NCI-H2196 treated with DMSO at 0.1 percent for 48 hours (cell line): ENCODE measurements at regions not wholly inside any gene's neighbourhood (a gene's known extent, or its start where the extent isn't known, plus 50 kb on each side); places are given as distances from the start of the nearest gene placed in this dataset.
"Not testable (repeated sequence)": the region's sequence is repeated elsewhere in the genome, so short reads cannot be mapped to it uniquely, and the experiment has no call there.

Source experiments
- DNase-seq: peaks from one replicate; lab custom pipeline; 2025; ENCODE audit not compliant: unreplicated experiment; lab: John Stamatoyannopoulos, UW

DNA sequence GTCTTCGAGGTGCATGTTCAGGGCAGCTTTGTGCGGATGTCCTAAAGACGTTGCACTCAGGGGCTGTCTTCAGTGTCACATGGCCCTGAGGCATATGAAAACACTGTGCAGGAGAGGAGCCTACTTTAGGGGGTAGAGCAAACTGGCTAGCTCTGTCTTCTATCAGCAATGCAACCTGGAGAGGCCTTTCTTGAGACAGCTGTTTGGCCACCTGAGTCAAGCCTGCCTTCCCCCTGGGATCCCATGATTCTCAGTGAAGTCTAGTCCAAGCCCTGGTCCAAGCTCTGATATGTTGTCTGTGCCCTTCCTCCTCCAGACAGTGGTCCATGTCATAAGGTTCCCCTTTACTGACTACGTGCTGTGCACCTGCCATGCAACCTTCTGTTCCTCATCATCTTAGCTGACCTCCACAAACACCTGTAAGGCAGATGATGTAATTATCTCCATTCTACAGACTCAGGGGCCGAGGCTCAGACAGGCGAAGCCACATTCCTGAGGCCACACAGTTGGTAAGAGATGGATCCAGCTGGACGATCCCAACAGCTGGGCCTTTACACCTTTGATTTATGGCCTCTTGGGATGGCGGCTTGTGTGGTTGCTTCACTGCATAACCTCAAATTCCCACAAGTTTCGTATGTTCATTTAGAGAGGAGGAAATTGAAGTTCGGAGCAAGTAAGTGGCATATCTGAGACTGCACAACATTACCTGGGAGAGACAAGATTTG, 109.9 kb downstream of the COPS8 start:
- no peak for DNase-seq

DNA sequence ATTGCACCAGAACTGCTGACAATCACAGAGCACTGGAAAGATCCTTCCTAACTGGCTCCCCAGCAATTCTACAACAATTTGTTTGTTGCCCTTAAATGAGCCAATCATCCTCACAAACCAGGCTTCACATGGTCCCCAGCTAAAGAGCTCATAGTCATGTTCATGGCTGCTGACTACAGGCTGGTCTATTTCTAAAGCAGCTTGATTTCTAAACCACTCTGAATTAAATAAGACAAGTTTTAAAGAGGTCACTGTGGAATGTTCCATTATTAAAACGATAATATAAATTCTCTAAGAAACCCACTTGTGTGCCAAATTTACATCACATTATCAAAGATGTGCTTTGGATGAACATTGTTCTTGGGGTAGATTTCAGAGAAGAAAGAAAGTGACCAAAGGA, 110.7 kb downstream of the COPS8 start:
- DNase-seq = no peak

DNA sequence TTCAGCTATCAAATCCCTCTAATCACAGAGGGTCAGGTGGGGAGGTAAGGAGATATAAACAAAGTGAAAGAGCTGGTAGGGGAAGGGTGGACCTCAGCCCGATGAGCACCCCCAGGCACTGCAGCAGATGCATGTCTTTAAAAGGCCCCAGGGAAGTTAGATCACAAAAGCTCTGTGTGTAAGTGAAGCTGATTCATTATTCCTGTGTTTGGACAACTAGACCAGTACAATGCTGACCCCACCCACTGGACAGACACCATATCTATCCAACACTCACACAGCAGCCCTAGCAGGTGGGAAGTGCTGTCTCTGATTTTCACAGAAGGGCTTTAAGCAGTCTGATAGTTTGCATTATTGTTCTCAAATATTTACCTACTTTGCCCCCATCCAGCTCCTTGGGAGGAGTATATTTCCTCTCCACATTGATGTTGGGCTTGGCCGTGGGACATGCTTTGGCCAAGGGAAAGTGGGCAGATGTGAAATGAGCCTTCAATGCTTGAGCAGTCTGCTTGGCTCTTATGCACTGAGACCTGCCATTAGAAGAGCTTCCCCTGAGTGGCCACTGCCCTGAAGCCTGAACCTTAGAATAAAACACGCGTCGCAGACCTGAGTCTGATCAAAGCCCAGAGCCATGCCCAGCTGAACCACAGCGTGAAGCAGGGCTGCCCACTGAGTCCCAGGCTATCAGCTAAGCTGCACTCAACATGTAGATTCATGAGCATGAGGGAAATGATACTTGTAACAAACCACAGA, 111.4 kb downstream of the COPS8 start:
- DNase-seq = no peak

DNA sequence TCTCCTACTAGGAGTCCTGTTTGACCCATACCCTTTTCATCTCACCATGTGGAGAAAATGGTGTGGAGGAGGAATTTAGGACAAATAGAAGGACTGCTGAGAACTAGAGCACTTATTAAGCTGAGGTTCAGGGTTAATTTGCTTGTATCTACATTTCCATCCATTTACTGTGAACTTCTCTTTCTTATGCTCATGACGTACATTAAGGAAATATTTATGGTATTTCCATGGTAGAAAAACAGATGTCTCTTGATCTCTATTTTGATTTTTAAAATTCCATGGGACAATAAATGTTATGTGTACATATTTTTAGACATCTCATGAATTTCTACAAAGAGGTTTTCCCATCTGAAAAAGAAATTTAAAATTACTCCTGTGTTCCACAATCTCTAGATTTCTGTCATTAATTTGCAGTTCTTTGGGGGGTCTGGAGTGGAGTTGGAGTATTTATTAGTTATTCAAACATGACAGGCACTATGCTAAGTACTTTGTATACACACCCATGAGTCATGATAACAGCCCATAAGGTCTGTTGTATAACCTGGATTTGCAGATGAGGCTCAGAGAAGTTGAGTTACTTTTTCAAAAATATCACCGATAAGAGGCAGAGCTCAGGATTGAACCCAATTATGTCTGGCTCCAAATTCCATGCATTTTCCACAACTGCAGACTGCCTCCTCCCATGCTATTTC, 112.6 kb downstream of the COPS8 start:
- no peak for DNase-seq

DNA sequence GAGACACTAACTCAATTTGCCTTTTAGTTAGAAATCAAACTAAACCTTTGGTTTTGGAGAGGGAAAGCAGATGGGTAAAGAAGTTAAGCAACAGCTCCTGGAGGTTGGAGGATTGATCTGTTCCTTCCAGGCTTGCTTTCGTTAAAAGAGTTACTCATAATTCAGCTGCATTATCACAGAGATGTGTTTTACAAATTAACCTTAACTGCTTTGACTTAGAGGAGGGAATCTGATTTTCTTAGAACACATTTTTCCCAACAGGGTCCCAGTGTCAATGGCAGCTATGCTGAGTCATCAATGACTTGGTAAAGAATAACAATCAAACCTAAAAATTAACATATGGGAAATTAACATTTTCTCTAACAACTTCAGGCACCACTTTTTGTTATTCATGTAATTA, 113.4 kb downstream of the COPS8 start:
- no peak for DNase-seq

DNA sequence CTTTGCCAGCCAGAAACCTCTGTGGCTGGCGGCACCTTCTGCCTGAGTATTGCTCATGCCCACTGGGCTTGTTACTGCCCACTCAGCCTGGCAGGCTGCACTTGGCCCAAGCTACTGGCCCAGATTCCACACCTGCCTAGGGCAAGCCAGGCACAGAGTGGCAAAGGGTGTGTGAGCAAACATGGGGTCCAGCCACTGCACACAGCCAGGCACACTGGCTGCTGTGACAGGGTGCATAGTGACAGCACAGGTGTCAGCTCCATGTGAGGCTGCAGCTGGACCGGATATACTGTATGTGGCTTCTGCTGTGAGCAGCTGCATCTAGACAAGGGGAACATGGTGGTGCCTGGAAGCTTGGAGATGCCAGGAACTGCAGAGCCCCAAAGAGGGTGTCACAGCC, 113.9 kb downstream of the COPS8 start:
- no peak for DNase-seq

DNA sequence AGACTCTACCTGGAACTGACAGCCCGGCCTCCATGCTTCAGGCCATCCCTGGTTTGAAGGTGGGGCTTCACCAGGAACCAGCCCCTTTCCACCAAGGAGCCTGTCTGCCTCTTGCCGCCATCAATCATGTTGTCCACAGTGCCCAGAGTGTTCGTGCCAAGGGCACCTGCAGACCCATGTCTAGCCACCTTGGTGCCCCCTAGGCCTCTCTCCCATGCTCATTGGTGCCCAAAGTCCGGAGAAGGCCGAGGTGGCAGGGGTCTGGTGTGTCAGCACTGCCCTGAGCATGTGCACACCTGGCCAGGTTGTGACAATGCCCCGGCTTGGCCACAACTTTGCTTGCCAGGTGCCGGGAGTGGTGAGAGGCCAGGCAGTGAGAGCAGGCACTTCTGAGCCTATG, 114.8 kb downstream of the COPS8 start:
- DNase-seq = no peak

DNA sequence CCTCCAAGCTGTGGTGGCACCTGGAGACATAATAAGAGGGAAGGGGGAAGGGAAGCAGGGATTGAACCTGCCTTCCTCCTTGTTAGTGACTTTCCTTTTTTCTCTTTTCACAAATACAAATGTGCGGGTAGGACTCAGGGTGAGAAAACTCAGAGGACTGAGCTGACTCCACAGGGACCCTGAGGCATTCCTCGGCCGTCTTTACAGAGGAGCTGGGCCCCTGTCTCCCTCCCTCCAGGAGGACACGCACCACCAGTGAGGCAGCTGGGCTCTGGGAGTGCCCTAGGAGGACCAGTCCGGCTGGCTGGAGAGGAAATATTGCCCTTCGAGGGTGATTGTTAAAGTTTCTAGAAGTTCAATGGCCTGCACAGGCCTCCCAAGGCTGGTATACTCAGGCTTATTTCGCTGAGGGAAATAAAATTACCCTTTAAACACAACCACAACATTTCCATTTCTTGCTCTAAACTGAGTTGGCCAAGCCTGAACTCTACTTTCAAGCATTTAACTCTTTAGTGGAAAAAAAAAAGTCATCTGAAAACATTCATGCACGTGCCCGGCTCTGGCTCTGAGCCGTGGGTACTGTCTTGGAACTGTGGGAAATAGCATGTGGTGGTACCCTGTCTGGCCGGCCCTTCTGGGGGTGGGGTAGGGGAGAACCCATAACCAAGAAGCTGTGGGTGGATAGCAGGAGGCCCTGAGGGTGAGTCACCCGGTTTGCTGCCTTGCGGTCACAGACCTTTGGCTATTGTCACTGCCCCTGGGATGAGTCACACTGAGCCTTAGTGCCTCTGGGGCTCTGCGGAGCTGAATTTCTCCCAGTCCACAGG, 116.0 kb downstream of the COPS8 start:
- DNase-seq = no peak

DNA sequence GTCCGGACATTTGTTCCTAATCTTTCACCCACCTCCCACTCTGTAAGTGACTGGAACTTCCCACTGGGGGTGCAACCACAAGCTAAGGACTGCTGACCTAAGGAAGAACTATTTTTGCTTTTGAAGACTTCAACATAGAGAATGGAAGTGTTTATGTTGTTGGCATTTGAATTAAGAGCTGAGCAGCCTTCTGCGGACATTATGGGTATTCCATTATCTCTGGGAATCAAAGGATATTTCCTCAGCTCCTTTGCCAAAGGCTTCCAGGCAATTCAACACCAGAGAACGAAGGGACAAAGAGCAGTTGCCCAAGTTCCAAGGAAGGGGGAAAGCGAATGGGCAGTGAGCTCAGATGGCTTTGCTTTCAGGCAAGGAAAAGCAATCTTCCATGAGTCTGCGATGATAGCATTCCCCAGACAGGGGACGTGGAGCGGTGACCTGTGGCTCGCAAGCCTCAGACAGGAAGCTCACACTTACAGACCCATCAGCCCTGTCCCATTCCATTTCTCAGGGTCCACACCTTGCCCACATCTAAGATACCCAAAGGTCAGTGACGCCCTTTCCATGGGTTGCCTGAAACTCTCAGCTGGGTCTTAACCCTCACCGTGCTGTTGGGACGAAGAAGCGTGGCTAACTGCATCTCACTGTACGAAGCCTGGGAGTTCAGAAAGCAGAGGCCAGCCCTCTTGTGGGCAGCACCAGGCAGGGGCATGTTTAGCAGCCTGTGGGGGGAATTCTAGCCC, 116.8 kb downstream of the COPS8 start:
- no peak for DNase-seq

DNA sequence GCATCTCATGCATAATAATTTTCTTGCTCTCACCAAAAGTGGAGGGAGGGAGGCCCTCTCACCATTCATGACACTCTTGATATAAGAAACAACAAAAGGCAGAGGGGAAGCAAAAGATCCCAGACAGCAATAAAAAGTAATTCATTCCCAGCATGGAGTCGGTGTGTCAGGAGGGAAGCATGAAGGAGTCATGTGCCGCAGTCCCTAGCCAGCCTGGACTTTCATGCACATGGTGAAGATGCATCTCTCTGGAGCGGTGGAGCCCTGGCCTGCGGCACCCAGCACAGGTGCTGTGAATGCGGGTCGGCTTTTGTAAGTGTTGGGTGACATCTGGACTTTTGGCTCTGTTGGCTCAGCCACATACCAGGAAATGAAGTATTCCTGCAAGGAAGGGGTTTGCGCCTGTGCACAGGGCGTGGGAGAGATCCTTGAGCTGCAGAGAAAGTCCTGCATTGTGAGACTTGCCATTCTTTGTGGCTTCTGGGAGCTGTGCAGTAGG, 119.4 kb downstream of the COPS8 start:
- DNase-seq = no peak

DNA sequence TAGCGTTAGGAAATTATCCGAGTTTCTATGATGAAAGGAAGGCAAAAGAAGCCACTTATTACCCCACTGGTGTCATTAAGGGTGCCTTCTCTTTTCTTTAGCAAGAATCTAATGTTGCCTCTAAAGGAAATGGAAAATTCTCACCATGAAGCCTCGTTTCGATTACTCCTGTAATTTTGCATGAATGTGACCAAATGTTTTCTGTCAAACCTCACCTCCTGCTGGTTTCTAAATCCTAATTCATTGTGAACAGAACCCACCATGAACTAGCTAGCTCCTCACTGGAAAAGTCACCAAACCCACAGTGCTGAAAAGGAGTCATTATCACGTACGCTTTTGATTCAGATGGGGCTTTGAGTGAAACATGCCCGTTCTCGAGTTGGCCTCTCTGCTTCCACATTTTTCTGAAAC, 119.9 kb downstream of the COPS8 start:
- DNase-seq = no peak

DNA sequence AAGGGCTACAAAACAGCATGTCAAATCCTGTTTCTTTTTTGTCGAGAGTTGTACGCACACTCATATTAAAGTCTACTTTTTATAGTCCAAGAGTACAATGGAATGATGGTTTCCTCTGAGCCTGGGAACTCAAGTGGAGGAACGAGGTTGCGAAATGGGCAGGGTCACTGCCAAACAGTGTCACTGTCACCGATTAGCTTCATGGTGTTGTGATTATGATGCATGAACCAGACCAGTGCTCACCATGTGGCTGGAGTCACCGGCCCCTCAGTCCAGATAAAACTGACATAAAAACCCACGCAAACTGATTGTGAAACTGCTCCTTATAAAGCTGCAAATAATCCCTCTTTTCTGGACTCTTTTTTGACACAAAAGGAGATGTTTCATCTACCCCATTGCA, 122.0 kb downstream of the COPS8 start:
- no peak for DNase-seq

DNA sequence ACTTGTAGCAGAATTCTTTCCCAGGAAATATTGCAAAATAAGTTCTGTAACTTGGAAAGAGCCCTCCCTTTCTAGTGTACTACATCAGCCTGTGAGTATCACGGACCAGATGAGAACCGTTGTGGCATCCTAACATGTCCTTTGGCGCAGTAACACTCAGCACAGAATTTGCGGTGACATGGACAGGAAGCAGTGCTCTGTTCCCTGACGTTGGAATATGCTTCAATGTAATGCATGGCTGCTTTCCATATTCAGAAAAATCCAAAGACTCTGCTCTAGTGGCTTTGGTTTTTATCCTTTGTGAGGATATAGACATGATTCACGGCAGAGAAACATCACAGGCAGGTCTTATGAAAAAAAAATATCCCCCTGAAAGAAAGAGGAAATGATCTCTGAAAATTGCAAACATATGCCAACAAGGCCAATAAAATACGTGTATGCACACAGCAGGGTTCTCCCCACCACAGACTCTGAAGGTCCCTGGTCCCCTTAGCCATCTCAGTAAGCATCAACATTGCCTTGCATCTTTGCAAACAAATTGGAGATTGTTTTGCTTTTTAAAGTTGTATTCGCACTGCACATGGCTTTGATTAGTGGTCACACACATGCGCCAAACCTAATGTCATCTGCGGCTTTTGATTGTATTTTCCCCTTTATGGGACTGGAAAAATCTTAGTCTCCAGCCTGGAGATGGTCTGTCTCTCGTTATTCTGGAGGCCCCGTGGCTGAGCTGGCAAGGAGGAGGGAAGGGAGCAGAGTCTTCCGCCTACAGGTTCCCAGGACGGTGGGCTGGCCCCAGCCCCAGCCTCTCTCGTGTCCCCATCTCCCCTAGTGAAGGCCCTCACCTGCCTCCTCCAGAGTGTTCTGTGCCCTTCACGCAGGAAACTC, 122.9 kb downstream of the COPS8 start:
- DNase-seq = no peak

DNA sequence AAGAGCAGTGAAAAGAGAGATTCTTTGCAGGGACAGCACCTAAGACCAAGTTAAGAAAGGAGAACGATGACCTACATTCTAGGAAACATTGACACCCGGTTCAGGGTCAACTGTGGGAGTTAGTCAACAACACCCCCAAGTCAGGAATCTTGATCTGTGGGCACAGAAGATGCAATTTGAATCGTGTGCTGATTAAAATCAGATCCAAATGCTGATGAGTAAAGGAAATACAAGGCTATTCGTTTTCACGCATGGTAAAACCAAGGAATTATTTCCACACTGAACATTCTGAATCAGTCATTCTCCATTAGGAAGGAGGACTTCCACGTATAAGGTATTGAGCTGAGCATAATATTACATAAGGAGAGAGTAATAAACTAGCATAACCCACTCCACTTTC, 124.2 kb downstream of the COPS8 start:
- DNase-seq = no peak

DNA sequence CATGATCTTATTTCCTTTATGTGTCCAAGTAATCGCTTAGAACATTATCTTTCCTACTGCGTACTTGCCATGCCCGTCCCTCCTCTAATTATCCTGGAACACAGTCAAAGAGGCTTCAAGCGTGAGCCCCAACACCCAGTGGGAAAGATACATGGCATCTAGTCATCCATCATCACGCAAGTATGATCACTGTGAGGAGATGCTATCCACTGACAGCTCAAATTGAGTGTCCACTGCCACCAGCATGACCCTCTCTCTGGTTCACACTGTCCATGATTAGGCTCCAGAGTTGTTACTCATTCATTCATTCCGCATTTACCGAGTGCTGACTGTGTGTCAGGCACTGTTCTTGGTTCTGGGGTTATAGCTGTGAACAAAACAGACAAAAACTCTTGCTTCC, 124.6 kb downstream of the COPS8 start:
- no peak for DNase-seq

DNA sequence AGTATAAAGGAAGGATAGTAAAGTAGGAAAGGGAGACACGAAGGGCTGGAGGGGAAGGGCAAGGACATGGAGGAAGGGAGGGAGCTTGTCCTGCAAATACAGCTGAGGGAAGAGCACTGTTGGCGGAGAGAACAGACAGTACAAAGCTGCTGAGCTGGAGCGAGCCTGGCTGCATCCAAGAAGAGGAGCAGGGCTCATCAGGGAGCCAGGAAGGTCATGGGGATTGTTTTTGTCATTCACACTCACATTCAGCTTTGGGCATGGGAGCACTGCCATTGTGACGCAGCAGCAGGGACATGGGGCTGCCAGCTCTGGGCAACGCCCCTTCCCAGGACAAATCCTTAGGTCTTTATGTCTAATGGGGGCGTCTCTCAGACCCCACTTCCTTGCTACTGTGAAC, 125.1 kb downstream of the COPS8 start:
- no peak for DNase-seq

DNA sequence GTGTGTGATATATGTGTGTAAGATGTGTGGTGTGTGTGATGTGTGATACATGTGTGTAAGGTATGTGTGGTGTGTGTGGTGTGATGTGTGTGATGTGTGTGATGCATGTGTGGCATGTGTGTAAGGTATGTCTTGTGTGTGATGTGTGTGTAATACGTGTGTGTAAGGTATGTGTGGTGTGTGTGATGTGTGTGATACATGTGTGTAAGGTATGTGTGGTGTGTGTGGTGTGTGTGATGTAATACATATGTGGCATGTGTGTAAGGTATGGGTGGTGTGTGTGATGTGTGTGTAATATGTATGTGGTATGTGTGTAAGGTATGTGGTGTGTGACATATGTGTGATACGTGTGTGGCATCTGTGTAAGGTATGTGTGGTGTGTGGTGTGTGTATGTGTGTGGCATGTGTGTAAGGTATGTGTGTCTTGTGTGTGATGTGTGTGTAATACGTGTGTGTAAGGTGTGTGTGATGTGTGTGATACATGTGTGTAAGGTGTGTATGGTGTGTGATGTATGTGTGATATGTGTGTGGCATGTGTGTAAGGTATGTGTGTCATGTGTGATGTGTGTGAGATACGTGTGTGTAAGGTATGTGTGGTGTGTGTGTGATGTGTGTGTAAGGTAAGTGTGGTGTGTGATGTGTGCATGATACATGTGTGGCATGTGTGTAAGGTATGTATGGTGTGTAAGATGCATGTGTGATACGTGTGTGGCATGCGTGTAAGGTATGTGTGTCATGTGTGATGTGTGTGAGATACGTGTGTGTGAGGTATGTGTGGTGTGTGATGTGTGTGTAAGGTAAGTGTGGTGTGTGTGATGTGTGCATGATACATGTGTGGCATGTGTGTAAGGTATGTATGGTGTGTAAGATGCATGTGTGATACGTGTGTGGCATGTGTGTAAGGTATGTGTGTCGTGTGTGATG, 126.9 kb downstream of the COPS8 start:
- DNase-seq = not testable (repeated sequence)

DNA sequence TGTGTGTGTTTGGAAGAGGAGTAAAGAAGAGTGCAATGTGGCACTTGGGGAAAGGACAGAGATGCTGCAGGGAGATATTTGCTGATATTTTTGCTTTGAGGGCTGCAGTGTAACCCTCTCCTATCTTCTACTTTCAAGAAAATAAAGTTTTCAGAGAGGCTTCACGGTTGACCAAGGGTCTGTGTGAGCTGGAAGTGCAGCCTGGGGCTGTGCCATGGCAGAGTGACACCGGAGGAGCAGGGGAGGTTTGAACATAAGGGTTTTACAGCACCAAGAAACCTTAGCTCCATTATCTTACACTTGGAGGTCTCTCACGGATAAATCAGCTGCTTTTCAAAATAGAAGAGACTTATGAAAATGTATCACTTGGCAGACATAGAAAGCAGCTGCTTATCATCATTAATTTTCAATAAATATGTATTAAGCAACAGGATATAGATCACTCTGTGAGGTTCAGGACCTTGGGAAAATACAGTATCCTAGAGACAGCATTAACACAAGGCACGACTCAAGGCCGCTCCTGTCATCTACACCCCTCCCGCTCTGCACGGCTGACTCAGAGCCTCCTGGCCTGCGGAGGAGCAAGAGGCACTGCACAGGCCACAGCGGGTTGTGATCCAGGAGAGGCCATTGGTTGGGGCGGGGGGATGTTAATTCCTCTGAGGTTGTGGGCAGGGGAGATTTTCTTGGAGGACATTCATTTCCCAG, 127.8 kb downstream of the COPS8 start:
- no peak for DNase-seq
